COLO668 (cell line): ENCODE measurements at regions not wholly inside any gene's neighbourhood (a gene's known extent, or its start where the extent isn't known, plus 50 kb on each side); places are given as distances from the start of the nearest gene placed in this dataset.
"Not testable (repeated sequence)": the region's sequence is repeated elsewhere in the genome, so short reads cannot be mapped to it uniquely, and the experiment has no call there.

Source experiments
- DNase-seq: peaks from one replicate; lab custom pipeline; 2025; ENCODE audit not compliant: unreplicated experiment; lab: John Stamatoyannopoulos, UW

- DNase-seq, result no peak
These were observed 217.6 kb upstream of the NFIA start for GRCh38 chr1:60864722-60865121.

GRCh38 chr1:60863131-60863530 lies 219.2 kb upstream of the NFIA start:
- no peak for DNase-seq

- DNase-seq, result no peak
These were observed 220.3 kb upstream of the NFIA start for GRCh38 chr1:60861961-60862567.

- no peak for DNase-seq
These were observed 223.2 kb upstream of the NFIA start for GRCh38 chr1:60859111-60859510.

- no peak for DNase-seq
These were observed 224.5 kb upstream of the NFIA start for GRCh38 chr1:60857851-60858250.

GRCh38 chr1:60850084-60850483 lies 232.3 kb upstream of the NFIA start:
- no peak for DNase-seq

GRCh38 chr1:60849401-60849800 lies 233.0 kb upstream of the NFIA start:
- DNase-seq, result no peak

GRCh38 chr1:60848583-60849188 lies 233.7 kb upstream of the NFIA start:
- DNase-seq, result no peak

- DNase-seq, result no peak
These were observed 234.3 kb upstream of the NFIA start for GRCh38 chr1:60847855-60848582.

GRCh38 chr1:60847391-60847790 lies 235.0 kb upstream of the NFIA start:
- no peak for DNase-seq

- DNase-seq, result not testable (repeated sequence)
These were observed 236.7 kb upstream of the NFIA start for GRCh38 chr1:60845659-60846058.

- no peak for DNase-seq
These were observed 240.1 kb upstream of the NFIA start for GRCh38 chr1:60842304-60842703.

- no peak for DNase-seq
These were observed 241.0 kb upstream of the NFIA start for GRCh38 chr1:60841116-60842046.

GRCh38 chr1:60840476-60840875 lies 241.9 kb upstream of the NFIA start:
- DNase-seq, result not testable (repeated sequence)

GRCh38 chr1:60835649-60836048 lies 246.7 kb upstream of the NFIA start:
- DNase-seq, result no peak

GRCh38 chr1:60833173-60833572 lies 249.2 kb upstream of the NFIA start:
- no peak for DNase-seq

GRCh38 chr1:60832367-60832766 lies 250.0 kb upstream of the NFIA start:
- no peak for DNase-seq

GRCh38 chr1:60831780-60832179 lies 250.6 kb upstream of the NFIA start:
- DNase-seq, result no peak

GRCh38 chr1:60828944-60829343 lies 253.4 kb upstream of the NFIA start:
- no peak for DNase-seq

- no peak for DNase-seq
These were observed 255.9 kb upstream of the NFIA start for GRCh38 chr1:60826320-60827094.

GRCh38 chr1:60825593-60825992 lies 256.8 kb upstream of the NFIA start:
- no peak for DNase-seq
